ENCODE measurements at regions not wholly inside any gene's neighbourhood (a gene's known extent, or its start where the extent isn't known, plus 50 kb on each side); places are given as distances from the start of the nearest gene placed in this dataset.
"Not testable (repeated sequence)": the region's sequence is repeated elsewhere in the genome, so short reads cannot be mapped to it uniquely, and the experiment has no call there.

DNA sequence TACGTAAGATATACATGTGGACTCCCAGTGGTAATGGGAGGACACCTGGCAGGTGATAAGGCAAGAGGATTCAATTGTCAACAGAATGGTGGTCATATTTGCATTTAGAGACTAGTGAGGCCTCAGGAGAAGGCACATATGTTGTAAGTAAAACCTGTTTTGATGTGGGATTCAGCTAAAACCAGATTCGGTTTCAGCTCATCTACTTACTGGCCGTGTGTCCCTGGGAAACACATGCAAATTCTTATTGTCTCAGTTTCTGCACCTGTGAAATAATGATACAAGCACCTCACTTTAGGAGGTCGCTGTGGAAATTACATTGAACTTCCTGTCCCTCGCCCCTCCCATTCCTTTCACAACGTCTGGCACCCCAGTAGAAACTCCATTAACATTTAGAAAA lies 78.9 kb upstream of the FIBIN start:
- DNase-seq (ENCODE audit: low spot score in 2 of 2): no peak
- peaks cover 9 to 22% of the 10 kb centered on the region in 2 donors for H3K9me3 Mint-ChIP-seq
- ATAC-seq: no peak
- no peak overlapping the region for H3K27ac Mint-ChIP-seq
- H3K36me3 Mint-ChIP-seq: no peaks in the 10 kb centered on the region

DNA sequence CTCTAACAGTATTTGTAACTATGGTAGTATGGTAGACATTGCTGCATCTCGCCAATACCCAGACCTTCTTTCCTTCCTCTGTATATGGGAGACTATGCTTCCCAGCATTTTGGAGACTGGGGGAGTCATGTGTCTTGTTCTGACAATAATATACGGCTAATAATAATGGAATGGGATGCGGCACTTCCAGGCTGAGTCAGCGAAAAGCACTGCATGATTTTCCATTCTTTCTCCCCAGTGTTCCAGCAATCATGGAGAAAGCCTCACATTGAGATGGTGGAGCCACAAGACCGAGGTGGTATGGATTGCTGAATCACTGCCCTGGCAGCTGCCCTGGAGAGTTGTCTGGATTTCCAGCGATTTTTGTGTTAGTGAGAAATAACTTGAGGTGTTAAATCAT lies 77.1 kb upstream of the FIBIN start:
- H3K9me3 Mint-ChIP-seq: peaks cover 9 to 22% of the 10 kb centered on the region in 2 donors
- H3K36me3 Mint-ChIP-seq: no peaks in the 10 kb centered on the region
- DNase-seq (ENCODE audit: low spot score in 2 of 2): no peak
- ATAC-seq: no peak
- H3K27ac Mint-ChIP-seq: no peak overlapping the region

DNA sequence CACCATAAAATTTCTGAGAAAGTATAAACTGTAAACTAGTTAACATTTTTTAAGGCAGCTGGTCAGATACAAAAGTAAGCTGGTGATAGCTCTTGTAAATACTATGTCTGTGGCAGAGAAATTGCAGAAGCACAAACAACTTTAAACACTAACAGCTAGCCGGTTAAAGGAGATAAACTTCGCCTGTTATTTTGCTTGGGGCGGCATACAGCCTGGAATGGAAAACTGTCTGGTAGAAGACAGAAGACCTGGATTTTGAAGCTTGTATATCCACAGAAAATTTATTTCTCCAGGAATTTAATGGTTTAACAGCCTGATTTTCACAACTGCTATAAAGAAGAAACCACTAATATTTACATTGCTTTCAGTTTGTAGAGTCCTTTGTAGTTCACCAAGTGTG lies 65.3 kb upstream of the FIBIN start:
- DNase-seq (ENCODE audit: low spot score in 2 of 2): no peak
- Mint-ChIP-seq H3K27ac (no peak overlapping the region), H3K36me3 (no peaks in the 10 kb centered on the region), H3K9me3 (peaks cover 32 to 37% of the 10 kb centered on the region in 2 donors)
- no peak for ATAC-seq

DNA sequence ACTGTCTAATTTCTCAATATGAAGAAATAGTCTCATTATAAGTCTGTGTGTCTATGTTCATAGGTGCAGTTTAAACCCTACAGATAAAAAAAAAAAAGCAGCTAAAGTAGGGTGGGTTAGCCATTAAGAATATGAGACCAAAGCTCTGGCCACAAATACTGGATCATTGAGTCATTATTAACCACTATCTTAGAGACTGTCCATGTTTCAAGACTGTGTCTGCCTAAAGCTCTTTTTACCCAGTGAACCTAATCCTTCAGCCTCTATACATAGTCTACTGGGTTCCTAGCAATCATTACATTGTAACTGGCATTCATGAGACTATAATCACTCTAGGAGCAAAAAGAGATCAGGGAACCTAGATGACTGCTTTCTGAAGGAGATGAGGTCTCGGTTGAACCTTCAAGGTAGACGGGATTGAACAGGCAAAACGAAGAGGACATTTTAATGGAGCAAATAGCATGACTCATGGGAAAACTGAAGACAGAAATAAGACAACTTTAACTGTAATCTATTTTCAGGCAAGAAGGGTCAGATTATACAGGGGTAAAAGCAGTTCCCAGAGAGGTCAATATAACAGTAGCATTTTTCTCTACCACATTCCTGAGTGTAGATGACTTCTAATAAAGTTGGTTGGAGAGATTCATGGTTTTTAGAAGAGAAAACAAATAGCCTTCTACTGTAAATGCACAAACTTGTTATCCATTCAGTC lies 64.0 kb upstream of the FIBIN start:
- H3K27ac Mint-ChIP-seq: peak overlapping the region in 1 of 2 donors; percentile 56
- no peak for ATAC-seq
- peaks cover 27 to 32% of the 10 kb centered on the region in 2 donors for H3K9me3 Mint-ChIP-seq
- no peak for DNase-seq (ENCODE audit: low spot score in 2 of 2)
- H3K36me3 Mint-ChIP-seq: no peaks in the 10 kb centered on the region

DNA sequence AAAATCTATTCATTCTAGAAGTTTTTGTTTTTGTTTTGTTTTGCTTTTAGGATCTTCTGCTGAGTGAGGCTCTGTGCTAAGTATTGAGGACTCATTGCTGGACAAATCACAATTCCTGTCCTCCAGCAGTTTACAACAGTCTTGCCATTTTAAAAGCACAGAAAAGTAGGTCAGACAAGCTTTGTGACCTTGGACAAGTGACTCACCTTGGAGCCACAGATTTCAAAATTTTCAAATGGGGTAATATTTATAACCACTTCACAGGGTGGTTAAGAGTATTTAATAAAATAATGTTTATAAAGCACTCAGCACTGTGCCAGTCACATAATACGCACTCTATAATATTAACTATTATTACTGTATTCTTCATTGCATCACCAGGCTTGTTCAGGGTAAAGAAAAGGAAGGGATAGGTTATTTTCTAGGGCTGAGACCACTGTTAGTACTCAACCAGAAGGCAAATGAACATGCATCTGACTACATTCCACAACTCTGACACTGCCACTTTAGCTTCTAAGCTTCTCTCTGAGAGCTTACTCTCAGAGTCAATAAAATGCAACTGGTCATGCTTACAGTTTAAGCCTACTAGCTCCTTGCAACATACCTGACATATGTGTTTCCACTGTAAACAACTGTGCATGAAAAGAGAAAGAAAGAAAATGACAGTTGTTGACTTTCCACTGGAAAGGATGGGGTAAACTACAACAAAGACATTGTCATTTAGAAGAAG lies 63.2 kb upstream of the FIBIN start:
- peaks cover 27 to 30% of the 10 kb centered on the region in 2 donors for H3K9me3 Mint-ChIP-seq
- no peak for ATAC-seq
- DNase-seq (ENCODE audit: low spot score in 2 of 2): no peak

DNA sequence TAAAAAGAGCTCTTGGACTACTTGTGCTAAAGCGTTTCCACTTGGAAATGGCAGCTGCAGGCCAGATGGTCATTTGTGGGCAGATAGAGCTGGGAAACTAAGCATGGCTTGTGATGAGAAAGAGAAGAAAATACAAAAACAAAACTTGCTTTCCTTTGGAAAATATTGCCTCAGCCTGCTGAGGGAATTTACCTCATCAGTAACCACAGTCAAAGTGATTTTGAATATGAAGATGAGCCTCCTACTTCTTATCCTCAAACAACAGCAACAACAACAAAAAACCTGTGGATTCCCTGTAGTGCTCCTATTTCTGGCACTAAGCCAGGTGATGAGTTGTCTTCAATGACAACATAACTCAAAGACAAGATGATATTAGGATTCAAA lies 62.7 kb upstream of the FIBIN start:
- DNase-seq (ENCODE audit: low spot score in 2 of 2) (no peak), ATAC-seq (no peak)
- Mint-ChIP-seq H3K27ac (no peak overlapping the region), H3K9me3 (peaks cover 21 to 25% of the 10 kb centered on the region in 2 donors), H3K36me3 (no peaks in the 10 kb centered on the region)

More for the DNA sequence above, 63.2 kb upstream of the FIBIN start:
- Mint-ChIP-seq H3K27ac (no peak overlapping the region), H3K36me3 (no peaks in the 10 kb centered on the region)

DNA sequence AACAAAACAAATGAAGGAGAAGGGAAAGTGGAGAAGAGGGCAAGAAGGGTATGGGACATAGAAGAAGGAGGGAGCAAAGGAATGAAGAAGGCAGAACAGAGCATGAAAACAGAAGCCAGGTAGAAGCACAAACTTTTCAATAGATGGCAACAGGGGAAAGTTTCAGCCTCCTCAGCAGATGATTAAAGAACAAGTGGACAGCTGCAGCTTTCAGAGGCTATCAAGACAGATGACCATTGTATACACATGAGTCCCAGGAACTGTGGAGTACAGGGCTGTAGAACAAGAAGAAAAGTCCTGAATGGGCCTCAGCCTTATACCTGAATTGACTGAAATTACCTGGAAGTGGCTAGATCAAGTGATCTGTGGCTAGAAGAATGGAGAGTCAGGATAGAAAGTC lies 62.0 kb upstream of the FIBIN start:
- no peak for ATAC-seq
- no peak overlapping the region for H3K27ac Mint-ChIP-seq
- H3K36me3 Mint-ChIP-seq: no peaks in the 10 kb centered on the region
- H3K9me3 Mint-ChIP-seq: peaks cover 15 to 18% of the 10 kb centered on the region in 2 donors
- DNase-seq (ENCODE audit: low spot score in 2 of 2): no peak

DNA sequence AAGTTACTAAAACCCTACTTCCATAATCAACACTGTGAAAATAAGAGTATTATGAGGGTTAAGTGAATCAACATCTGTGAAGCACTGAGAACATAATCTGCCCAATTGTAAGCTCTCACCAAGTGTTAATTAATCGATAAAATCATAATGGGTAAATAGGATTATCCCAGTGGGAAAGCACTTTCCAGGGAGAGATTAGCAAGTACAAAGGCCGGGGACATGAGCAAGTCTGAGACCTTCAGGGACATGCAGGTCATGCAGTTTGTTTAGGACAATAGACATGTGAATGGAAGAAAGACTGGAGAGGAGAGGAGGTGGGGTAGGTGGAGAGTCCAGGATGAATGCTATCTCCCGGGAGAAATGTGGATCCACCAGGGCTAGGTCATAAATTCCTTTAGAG lies 57.8 kb upstream of the FIBIN start:
- Mint-ChIP-seq H3K9me3 (peaks cover 5 to 16% of the 10 kb centered on the region in 2 donors), H3K36me3 (no peaks in the 10 kb centered on the region), H3K27ac (no peak overlapping the region)
- DNase-seq (ENCODE audit: low spot score in 2 of 2) (no peak), ATAC-seq (no peak)

DNA sequence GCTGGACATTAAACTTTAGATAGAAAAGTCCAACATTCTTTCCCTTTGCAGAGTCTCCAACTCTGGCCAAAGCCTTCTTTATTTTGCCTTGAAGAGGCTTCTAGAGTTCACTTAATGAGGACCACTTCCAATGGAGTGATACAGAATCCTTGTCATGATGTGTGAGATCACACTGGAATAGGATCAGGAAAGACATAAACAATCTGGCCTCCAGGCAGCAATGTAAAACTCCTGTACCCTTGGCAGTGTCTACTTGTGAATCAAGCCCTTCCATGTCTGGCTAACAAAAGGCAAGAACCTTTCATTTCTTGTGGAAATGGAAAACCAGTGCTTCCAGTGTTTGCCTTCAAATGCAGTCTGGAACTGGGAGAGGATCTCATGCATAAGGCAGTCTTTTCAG lies 56.5 kb upstream of the FIBIN start:
- no peaks in the 10 kb centered on the region for H3K36me3 Mint-ChIP-seq
- ATAC-seq (no peak), DNase-seq (ENCODE audit: low spot score in 2 of 2) (no peak)
- H3K9me3 Mint-ChIP-seq: peaks cover 11 to 15% of the 10 kb centered on the region in 2 donors
- no peak overlapping the region for H3K27ac Mint-ChIP-seq

DNA sequence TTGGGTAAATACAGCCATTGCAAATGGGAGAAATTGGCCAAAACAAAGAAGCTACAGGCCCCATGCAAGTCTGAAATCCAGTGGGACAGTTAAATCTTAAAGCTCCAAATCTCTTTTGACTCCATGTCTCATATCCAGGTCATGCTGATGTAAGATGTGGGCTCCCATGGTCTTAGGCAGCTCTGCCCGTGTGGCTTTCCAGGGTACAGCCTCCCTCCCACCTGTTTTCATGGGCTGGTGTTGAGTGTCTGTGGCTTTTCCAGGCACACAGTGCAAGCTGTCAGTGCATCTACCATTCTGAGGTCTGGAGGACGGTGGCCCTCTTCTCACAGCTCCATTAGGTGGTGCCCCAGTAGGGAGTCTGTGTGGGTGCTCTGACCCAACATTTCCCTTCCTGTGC lies 53.4 kb upstream of the FIBIN start:
- H3K27ac Mint-ChIP-seq; ATAC-seq; H3K36me3 Mint-ChIP-seq; DNase-seq (ENCODE audit: low spot score in 2 of 2): not testable (repeated sequence)
- H3K9me3 Mint-ChIP-seq: peaks cover 11 to 15% of the 10 kb centered on the region in 2 donors

DNA sequence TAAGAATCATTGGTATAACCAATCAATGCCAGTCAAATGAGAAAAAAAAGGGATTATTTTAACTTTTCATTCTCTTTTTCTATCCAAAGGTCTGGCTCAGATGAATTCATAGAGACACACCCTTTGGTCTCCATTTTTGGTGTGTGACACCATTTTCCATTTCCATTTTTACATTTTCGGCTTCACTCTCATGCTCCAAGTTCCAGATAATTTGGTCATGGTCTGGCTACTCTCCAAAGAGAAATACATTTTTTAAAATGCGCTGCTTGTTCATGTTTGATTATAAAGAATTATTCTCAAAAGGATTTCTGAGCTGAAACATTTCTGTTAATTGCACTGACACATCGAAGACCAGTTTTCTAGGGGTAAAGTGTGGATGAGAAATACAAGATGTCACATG lies 51.6 kb upstream of the FIBIN start:
- Mint-ChIP-seq H3K27ac (no peak overlapping the region), H3K9me3 (peaks cover 16 to 22% of the 10 kb centered on the region in 2 donors), H3K36me3 (no peaks in the 10 kb centered on the region)
- no peak for DNase-seq (ENCODE audit: low spot score in 2 of 2)
- no peak for ATAC-seq

DNA sequence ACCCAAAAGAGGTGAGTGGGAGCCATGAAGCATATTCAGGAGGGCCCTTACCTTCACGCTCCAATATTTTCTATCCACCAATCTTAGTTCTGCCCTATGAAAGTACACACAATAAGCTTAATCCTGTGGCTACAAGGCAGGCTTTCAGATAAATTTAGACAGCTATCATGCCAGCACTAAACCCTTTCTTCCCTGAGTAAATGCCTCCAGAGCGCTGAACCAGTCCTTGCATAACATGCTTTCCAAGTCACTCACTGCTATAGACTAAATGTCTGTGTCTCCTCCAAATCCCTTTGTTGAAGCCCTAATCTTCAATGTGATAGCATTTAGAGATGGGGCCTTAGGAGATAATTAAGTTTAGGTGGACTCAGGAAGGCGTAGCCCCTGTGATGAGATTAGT lies 50.3 kb upstream of the FIBIN start:
- Mint-ChIP-seq H3K36me3 (no peaks in the 10 kb centered on the region), H3K27ac (no peak overlapping the region), H3K9me3 (peaks cover 20 to 24% of the 10 kb centered on the region in 2 donors)
- ATAC-seq (no peak), DNase-seq (ENCODE audit: low spot score in 2 of 2) (no peak)
